MM.1S (cell line): ENCODE measurements at regions not wholly inside any gene's neighbourhood (a gene's known extent, or its start where the extent isn't known, plus 50 kb on each side); places are given as distances from the start of the nearest gene placed in this dataset.

Experiments
- CTCF ChIP-seq: fragments of 300-600 bp; sonication (generic); IDR thresholded peaks from 2 replicates; pipeline ENCODE4 v1.5.1; 2016; ENCODE audit warnings: antibody characterized with exemption, low read length, mixed read lengths
- EZH2phosphoT487 ChIP-seq: fragments of 300-600 bp; sonication (generic); IDR thresholded peaks from 2 replicates; pipeline ENCODE4 v1.6.1; 2018; ENCODE audit warnings: antibody characterized with exemption, low read length

GRCh38 chr1:30609336-30609998 lies 113.9 kb downstream of the MATN1 start:
- no peak for TF ChIP-seq CTCF
- no peak for TF ChIP-seq EZH2phosphoT487
